ENCODE measurements at regions not wholly inside any gene's neighbourhood (a gene's known extent, or its start where the extent isn't known, plus 50 kb on each side); places are given as distances from the start of the nearest gene placed in this dataset.

- in situ Hi-C loops (cut with MboI) = no loop called here
Observed at GRCh38 chr18:29430416-29430815, 1253.5 kb upstream of the CDH2 start.

More at GRCh38 chr18:29430416-29430815, 1253.5 kb upstream of the CDH2 start:
- no peak overlapping the region for H3K27ac ChIP-seq (ENCODE audit: control insufficient read depth, insufficient read depth)
- no peak overlapping the region for H3K9ac ChIP-seq (ENCODE audit: control insufficient read depth, insufficient read depth, low read length)
- ChIA-PET CTCF (no interaction called here), SMC1A (ENCODE audit: uncharacterized antibody, unreplicated experiment) (no interaction called here), RAD21 (ENCODE audit: unreplicated experiment) (no interaction called here), POLR2A (no interaction called here)
- H3K79me2 ChIP-seq (ENCODE audit: control insufficient read depth, insufficient read depth, low read length) = no peaks in the 10 kb centered on the region
- H3K36me3 ChIP-seq (ENCODE audit: control insufficient read depth in 2 of 2, insufficient read depth in 2 of 2, low read length in 1 of 2) = no peaks in the 10 kb centered on the region
- TF ChIP-seq ZSCAN29 (IDR thresholded peaks at IDR 0.05) (no peak), LARP7 (IDR thresholded peaks at IDR 0.05) (no peak), JUND (IDR thresholded peaks at IDR 0.05; ENCODE audit: low read depth, low read length) (no peak), SIX5 (IDR thresholded peaks at IDR 0.05; ENCODE audit: low read depth, low read length, severe bottlenecking) (no peak), ZBTB33 (IDR thresholded peaks at IDR 0.05) (no peak), ZBTB11 (CRISPR knock-in tag; IDR thresholded peaks at IDR 0.05) (no peak), BCL11A (IDR thresholded peaks at IDR 0.05; ENCODE audit: low read depth, low read length) (no peak), EP300 (IDR thresholded peaks at IDR 0.05; ENCODE audit: borderline replicate concordance in 1 of 2, control insufficient read depth in 1 of 2, low read depth in 2 of 2, low read length in 2 of 2) (no peak), IRF3 (IDR thresholded peaks at IDR 0.05) (no peak), EGR1 (IDR thresholded peaks at IDR 0.05; ENCODE audit: borderline replicate concordance in 1 of 2, low read depth in 2 of 2, low read length in 2 of 2) (no peak), BCLAF1 (IDR thresholded peaks at IDR 0.05) (no peak)
- no peak overlapping the region for H3K4me2 ChIP-seq (ENCODE audit: control insufficient read depth, insufficient read depth)
- FAIRE-seq (no peak), DNase-seq (ENCODE audit: low read depth, low spot score) (no peak), ATAC-seq (no peak)
- no peaks in the 10 kb centered on the region for H3K9me3 ChIP-seq (replicated peaks; ENCODE audit: control insufficient read depth, insufficient read depth, low read length)
- no peaks in the 10 kb centered on the region for H4K20me1 ChIP-seq (ENCODE audit: control insufficient read depth, insufficient read depth)
- H3K4me1 ChIP-seq (ENCODE audit: control insufficient read depth, insufficient read depth, low read length) = no peaks in the 10 kb centered on the region
- H3K27me3 ChIP-seq (replicated peaks in 1 of 2; ENCODE audit: control insufficient read depth in 2 of 2, insufficient read depth in 2 of 2, low read length in 1 of 2) = no peaks in the 10 kb centered on the region
- intact Hi-C loops (cut with micrococcal nuclease; ENCODE audit: unreplicated experiment) = no loop called here
- no peak overlapping the region for H3K4me3 ChIP-seq
- no TSS peak for BruUV-seq (replicated peaks)
- H2AFZ ChIP-seq (ENCODE audit: control insufficient read depth, low read depth, low read length) = no peak overlapping the region
